ENCODE measurements at regions not wholly inside any gene's neighbourhood (a gene's known extent, or its start where the extent isn't known, plus 50 kb on each side); places are given as distances from the start of the nearest gene placed in this dataset.

DNA sequence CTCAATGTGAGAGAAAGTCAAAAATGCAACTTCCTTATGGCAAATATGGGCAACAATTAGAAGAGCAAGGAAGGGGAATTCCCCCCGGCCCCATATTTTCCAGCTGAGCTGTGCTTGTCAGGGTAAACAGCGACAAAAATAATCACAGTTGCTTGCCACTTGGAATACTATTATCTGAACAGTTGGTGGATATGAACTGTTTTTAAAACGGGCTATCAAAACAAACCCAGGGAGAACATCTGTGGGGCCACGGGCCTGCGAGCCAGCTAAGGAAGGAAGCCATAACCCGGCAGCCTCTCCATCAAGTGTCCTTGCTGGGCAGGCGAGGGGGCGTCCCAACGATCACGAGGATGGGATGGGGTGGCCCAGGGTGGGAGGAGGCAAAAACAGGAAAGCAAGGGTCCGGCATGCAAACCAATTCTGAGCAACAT is 228.4 kb downstream of the ARHGAP12 start:
- Histone ChIP-seq H3K4me3 (ENCODE audit: low read depth, low read length) (no peak overlapping the region), H3K36me3 (ENCODE audit: insufficient read depth, low read length) (no peaks in the 10 kb centered on the region), H3K4me1 (ENCODE audit: control insufficient read depth, insufficient read depth, low read length, unreplicated experiment) (peaks cover 33% of the 10 kb centered on the region), H3K27me3 (ENCODE audit: insufficient read depth, low read length) (no peaks in the 10 kb centered on the region), H3K27ac (ENCODE audit: low read depth, low read length) (no peak overlapping the region), H3K79me2 (ENCODE audit: control insufficient read depth, insufficient read depth, low read length, unreplicated experiment) (no peaks in the 10 kb centered on the region), H2AFZ (ENCODE audit: low read length, unreplicated experiment) (peak overlapping the region; percentile 17)

DNA sequence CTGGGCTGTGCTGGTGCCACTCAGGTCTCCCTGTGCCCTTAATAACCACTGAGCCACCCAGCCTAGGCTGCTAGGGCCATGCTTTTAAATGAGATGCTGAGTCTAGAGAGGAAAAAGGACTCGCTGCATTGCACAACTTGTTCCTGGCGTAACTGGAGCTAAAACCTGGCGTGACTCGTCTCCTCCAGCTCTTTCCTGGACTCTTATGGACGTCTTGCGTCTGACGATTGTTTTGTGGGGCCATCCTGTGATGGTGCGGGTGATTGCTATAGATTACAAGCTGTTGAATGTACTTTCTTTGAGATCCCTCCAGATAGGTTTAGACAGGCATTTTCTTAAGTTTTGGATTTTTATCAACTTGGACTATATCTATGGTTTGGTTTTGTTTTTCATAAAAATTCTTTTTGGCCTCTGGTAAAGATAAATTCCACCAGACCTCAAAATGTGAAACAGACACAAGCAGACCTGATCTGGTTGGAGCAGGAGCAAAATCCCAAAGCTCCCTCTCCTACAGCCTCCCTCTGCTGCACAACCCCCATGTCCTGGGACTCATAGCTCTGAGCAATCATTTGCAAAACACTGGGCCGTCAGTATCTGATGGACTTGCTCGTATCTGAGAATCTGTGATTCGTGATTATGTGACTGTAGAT is 230.3 kb downstream of the ARHGAP12 start:
- H3K79me2 ChIP-seq (ENCODE audit: control insufficient read depth, insufficient read depth, low read length, unreplicated experiment) = no peaks in the 10 kb centered on the region
- H3K4me3 ChIP-seq (ENCODE audit: low read depth, low read length) = peak overlapping the region; percentile 28
- H3K36me3 ChIP-seq (ENCODE audit: insufficient read depth, low read length) = no peaks in the 10 kb centered on the region
- peak overlapping the region; percentile 74 for H3K27ac ChIP-seq (ENCODE audit: low read depth, low read length)
- peaks cover 33% of the 10 kb centered on the region for H3K4me1 ChIP-seq (ENCODE audit: control insufficient read depth, insufficient read depth, low read length, unreplicated experiment)
- no peaks in the 10 kb centered on the region for H3K27me3 ChIP-seq (ENCODE audit: insufficient read depth, low read length)
- peak overlapping the region; percentile 64 for H2AFZ ChIP-seq (ENCODE audit: low read length, unreplicated experiment)

DNA sequence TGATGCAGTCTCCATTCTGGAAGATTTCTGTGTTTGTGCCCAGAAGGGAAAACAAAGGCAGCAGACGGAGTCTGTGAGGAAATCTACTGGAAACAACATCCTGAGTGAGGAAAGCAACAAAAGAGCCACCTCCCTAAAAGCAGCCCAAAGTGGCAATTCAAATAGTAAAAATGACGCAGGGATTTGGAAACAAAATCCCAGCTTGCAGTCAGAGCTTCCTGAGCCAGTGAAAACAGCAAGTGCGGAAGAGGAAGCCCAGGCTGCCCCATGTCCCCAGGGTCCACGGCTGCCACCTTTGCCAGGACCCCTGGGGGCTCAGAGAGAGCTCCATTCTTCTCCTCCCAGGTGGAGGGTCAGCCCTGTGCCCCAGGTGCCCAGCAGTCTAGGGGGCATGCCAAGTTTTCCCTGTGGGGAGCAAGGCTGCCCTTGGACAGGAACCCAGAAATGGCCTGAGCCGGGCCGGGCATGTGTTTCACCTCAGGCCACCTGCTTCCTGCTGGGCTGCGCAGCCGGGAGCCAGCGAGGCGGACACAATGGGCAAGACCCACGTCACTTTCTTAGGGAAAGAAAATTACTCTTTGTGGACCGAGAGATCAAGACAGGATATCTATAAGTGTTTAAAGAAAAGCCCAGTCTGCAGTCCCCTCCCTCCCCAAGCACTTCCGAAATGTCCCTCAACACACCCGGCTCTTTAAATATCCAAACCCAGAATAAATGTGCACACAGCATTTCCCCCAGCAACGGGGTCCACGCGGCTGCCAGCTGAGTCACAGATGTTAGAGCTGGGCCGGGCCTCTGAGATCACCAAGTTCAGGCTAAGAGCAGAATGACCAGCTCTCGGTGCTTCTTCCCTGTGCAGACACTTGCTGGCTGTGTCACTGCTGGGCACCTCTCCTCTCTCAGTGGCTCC is 231.1 kb downstream of the ARHGAP12 start:
- Histone ChIP-seq H2AFZ (ENCODE audit: low read length, unreplicated experiment) (peak overlapping the region; percentile 64), H3K27ac (ENCODE audit: low read depth, low read length) (peak overlapping the region; percentile 74), H3K4me1 (ENCODE audit: control insufficient read depth, insufficient read depth, low read length, unreplicated experiment) (peaks cover 33% of the 10 kb centered on the region)

DNA sequence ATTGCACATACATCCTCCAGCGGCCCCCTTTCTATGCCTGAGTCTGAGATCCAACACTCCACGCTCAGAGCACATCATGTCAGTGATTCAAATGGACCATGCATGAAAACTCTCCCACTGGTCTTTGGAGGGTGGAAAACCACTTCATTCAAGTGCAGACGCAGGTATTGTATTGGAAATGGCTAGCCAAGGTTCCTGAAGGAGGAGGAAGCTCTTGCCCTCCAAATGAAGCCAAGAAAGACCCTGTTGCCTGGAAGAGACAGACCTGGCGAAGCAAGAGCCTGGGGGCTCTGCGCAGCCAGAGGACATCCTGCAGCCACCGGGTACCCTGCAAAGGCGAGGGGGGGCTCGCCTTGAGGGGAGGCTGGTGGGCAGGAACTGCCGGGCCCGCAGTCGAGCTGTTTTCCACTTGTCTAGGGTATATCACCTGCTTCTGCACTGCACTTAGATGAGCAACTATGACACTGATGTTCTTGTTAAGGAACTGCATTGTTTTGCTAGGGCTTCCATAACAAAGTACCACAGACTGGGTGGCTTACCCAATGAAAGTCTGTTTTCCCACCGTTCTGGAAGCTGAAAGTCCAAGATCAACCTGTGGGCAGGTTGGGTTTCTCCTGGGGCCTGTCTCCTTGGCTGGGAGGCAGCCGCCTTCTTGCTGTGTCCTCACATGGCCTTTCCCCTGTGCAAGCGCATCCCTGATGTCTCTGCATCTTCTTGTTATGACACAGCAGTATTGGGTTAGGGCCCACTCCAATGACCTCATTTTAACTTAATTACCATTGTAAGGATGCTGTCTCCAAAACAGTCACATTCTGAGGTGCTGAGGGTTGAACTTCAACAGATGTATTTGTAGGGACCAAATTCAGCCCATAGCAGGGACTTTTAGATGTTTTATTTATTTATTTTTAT is 233.4 kb downstream of the ARHGAP12 start:
- no peak overlapping the region for H3K27ac ChIP-seq (ENCODE audit: low read depth, low read length)
- H2AFZ ChIP-seq (ENCODE audit: low read length, unreplicated experiment) = no peak overlapping the region
- peaks cover 28% of the 10 kb centered on the region for H3K4me1 ChIP-seq (ENCODE audit: control insufficient read depth, insufficient read depth, low read length, unreplicated experiment)
- H3K4me3 ChIP-seq (ENCODE audit: low read depth, low read length) = no peak overlapping the region
- no peaks in the 10 kb centered on the region for H3K36me3 ChIP-seq (ENCODE audit: insufficient read depth, low read length)
- H3K79me2 ChIP-seq (ENCODE audit: control insufficient read depth, insufficient read depth, low read length, unreplicated experiment) = no peaks in the 10 kb centered on the region
- no peaks in the 10 kb centered on the region for H3K27me3 ChIP-seq (ENCODE audit: insufficient read depth, low read length)

More for the DNA sequence above, 231.1 kb downstream of the ARHGAP12 start:
- Histone ChIP-seq H3K79me2 (ENCODE audit: control insufficient read depth, insufficient read depth, low read length, unreplicated experiment) (no peaks in the 10 kb centered on the region), H3K27me3 (ENCODE audit: insufficient read depth, low read length) (no peaks in the 10 kb centered on the region), H3K4me3 (ENCODE audit: low read depth, low read length) (peak overlapping the region; percentile 45), H3K36me3 (ENCODE audit: insufficient read depth, low read length) (no peaks in the 10 kb centered on the region)

DNA sequence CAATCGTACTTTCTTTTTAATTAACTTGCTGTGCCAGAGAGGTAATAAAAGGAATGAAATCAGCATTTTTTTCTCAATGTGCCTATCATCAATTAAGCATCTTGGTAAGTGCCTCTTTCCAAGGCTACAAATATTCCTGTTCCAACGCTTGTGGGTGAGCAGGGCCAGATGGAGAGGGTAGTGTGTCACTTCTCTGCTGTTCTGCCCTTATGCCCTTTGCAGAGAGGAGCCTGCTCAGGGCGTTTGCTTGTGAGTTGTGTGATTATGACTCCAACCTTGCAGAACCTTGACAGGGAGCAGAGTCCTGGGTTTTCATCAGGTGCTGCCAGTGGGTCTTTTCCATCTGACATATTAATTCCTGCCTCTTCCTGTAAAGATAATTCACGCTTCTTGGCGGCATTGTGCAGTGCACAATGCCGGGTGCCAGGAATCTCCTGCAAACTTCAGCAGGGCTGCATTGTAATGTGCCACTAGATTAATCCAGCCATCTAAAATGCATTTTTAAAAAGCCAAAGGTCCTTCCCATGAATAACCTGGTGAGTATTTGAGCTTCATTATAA is 234.4 kb downstream of the ARHGAP12 start:
- H2AFZ ChIP-seq (ENCODE audit: low read length, unreplicated experiment) = no peak overlapping the region
- no peak overlapping the region for H3K27ac ChIP-seq (ENCODE audit: low read depth, low read length)
- peaks cover 25% of the 10 kb centered on the region for H3K4me1 ChIP-seq (ENCODE audit: control insufficient read depth, insufficient read depth, low read length, unreplicated experiment)
- H3K79me2 ChIP-seq (ENCODE audit: control insufficient read depth, insufficient read depth, low read length, unreplicated experiment) = no peaks in the 10 kb centered on the region
- H3K27me3 ChIP-seq (ENCODE audit: insufficient read depth, low read length) = no peaks in the 10 kb centered on the region
- H3K36me3 ChIP-seq (ENCODE audit: insufficient read depth, low read length) = no peaks in the 10 kb centered on the region
- no peak overlapping the region for H3K4me3 ChIP-seq (ENCODE audit: low read depth, low read length)

DNA sequence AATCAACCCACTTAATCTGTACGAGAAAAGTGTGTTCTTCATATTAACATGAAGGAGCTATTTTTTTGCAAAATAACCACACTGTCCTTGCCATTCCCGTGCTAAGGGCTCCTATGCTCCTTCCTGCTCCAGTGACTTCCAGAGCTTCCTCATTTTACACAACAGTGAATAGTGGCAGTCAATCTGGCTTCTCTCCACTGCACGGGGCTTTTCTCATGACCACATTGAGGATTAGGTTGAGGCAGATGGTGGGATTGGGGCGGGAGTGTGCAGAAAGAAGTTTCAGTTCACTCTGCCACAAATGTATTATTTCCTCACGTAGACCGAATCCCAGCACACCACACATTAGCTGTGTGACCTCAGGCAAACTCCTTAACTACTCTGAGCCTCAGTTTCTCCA is 235.1 kb downstream of the ARHGAP12 start:
- no peaks in the 10 kb centered on the region for H3K79me2 ChIP-seq (ENCODE audit: control insufficient read depth, insufficient read depth, low read length, unreplicated experiment)
- no peaks in the 10 kb centered on the region for H3K36me3 ChIP-seq (ENCODE audit: insufficient read depth, low read length)
- H3K4me1 ChIP-seq (ENCODE audit: control insufficient read depth, insufficient read depth, low read length, unreplicated experiment) = peaks cover 18% of the 10 kb centered on the region
- H3K4me3 ChIP-seq (ENCODE audit: low read depth, low read length) = no peak overlapping the region
- no peak overlapping the region for H3K27ac ChIP-seq (ENCODE audit: low read depth, low read length)
- H3K27me3 ChIP-seq (ENCODE audit: insufficient read depth, low read length) = no peaks in the 10 kb centered on the region
- no peak overlapping the region for H2AFZ ChIP-seq (ENCODE audit: low read length, unreplicated experiment)

DNA sequence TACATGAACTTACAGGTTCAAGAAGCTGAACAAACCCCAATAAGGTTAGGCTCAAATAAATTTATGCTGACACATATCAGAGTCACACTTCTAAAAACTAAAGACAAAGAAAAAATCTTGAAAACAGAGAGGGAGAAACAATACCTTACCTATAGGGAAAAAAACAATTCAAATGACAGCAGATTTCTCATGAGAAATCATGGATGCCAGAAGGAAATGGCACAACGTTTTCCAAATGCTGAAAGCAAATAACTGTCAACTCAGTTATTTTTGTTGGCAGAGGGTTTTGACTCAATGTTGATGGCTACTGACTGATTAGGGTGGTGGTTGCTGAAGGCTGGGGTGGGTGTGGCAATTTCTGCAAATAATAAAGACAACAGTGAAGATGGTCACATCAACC is 239.4 kb downstream of the ARHGAP12 start:
- no peak overlapping the region for H2AFZ ChIP-seq (ENCODE audit: low read length, unreplicated experiment)
- H3K79me2 ChIP-seq (ENCODE audit: control insufficient read depth, insufficient read depth, low read length, unreplicated experiment) = no peaks in the 10 kb centered on the region
- no peaks in the 10 kb centered on the region for H3K36me3 ChIP-seq (ENCODE audit: insufficient read depth, low read length)
- H3K4me3 ChIP-seq (ENCODE audit: low read depth, low read length) = no peak overlapping the region
- no peaks in the 10 kb centered on the region for H3K4me1 ChIP-seq (ENCODE audit: control insufficient read depth, insufficient read depth, low read length, unreplicated experiment)
- no peaks in the 10 kb centered on the region for H3K27me3 ChIP-seq (ENCODE audit: insufficient read depth, low read length)
- no peak overlapping the region for H3K27ac ChIP-seq (ENCODE audit: low read depth, low read length)

DNA sequence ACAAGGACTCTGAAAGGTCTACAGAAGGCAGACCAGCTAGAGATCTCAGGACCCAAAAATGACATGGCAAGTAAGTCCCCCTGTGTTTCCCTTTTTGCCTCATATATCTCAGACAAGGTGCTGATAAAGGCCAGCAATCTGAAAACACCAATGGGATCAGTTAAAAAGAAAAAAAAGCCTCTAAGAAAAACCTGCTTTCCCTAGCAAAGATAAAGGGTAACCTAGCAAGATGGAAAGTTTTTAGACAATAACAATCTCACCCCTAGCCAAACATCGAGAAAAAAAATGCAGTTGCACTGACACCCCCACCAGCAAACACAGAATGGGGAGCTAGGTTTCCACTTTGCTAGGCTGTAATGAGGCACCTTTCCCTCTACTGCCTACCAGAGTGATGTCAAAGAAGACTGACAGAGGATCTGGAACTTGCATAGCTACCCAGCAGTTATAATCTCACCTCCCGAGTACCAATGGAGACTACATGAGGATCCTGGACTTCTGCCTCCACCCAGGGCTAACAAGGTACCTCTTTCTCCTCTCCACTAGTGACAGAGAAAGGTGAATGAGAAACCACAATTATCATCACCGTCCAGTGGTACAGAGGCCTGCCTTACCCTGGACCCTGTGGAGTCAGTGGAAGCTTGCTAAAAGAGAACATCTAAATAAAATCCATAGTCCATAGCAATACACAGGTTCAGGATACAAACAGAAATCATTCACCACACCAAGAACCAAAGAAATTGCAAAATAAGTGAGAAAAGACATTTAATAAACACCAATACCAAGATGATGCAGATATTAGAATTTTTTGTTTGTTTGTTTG is 240.8 kb downstream of the ARHGAP12 start:
- no peak overlapping the region for H3K4me3 ChIP-seq (ENCODE audit: low read depth, low read length)
- H3K4me1 ChIP-seq (ENCODE audit: control insufficient read depth, insufficient read depth, low read length, unreplicated experiment) = no peaks in the 10 kb centered on the region
- H3K27ac ChIP-seq (ENCODE audit: low read depth, low read length) = no peak overlapping the region
- H3K79me2 ChIP-seq (ENCODE audit: control insufficient read depth, insufficient read depth, low read length, unreplicated experiment) = no peaks in the 10 kb centered on the region
- no peaks in the 10 kb centered on the region for H3K27me3 ChIP-seq (ENCODE audit: insufficient read depth, low read length)
- H2AFZ ChIP-seq (ENCODE audit: low read length, unreplicated experiment) = no peak overlapping the region
- H3K36me3 ChIP-seq (ENCODE audit: insufficient read depth, low read length) = no peaks in the 10 kb centered on the region

DNA sequence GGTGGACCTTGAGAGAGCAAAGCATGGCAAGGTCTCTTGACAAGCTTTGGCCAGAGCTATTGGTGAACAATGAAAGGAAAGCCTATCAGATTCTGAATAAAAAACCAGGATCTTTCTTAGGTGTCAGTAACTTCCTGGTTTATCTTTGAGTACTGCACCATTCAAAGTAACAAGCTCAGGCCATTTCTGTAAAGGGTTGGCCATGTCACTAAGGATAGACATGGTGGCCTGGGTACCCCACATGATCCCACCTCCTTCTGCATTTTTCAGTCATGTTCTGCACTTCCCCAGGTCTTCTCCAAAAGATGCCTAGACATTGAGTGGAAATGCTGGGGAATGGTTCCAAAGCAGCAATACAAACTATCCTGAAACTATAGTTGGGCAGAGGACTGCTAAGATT is 242.0 kb downstream of the ARHGAP12 start:
- Histone ChIP-seq H3K27ac (ENCODE audit: low read depth, low read length) (no peak overlapping the region), H2AFZ (ENCODE audit: low read length, unreplicated experiment) (no peak overlapping the region), H3K36me3 (ENCODE audit: insufficient read depth, low read length) (no peaks in the 10 kb centered on the region), H3K79me2 (ENCODE audit: control insufficient read depth, insufficient read depth, low read length, unreplicated experiment) (no peaks in the 10 kb centered on the region), H3K27me3 (ENCODE audit: insufficient read depth, low read length) (no peaks in the 10 kb centered on the region), H3K4me1 (ENCODE audit: control insufficient read depth, insufficient read depth, low read length, unreplicated experiment) (no peaks in the 10 kb centered on the region), H3K4me3 (ENCODE audit: low read depth, low read length) (no peak overlapping the region)
